Stimulated activated effector memory CD8-positive, alpha-beta T cell treated with anti-CD3 and anti-CD28 coated beads, Interleukin-12 subunit alpha, Interleukin-12 subunit beta, amount 100 ng/mL, for 72 hours (primary cell): ENCODE measurements at regions not wholly inside any gene's neighbourhood (a gene's known extent, or its start where the extent isn't known, plus 50 kb on each side); places are given as distances from the start of the nearest gene placed in this dataset.
A peak's percentile ranks its signal among the peaks of the same experiment; 100 is the strongest.
"Not testable (repeated sequence)": the region's sequence is repeated elsewhere in the genome, so short reads cannot be mapped to it uniquely, and the experiment has no call there.

ENCODE experiments used
- ATAC-seq: fragments of 150-1000 bp; cut with Tn5 transposase; 2 replicates; pipeline ENCODE4 v1.10.0; 2021
- DNase-seq, 2 donors: peaks; one replicate each; pipeline ENCODE4 v3.0.0; 2021 to 2022; ENCODE audit warnings: low spot score in 2 of 2
- H3K27ac Mint-ChIP-seq: one replicate; pipeline ENCODE4 v1.8.0; 2022; ENCODE audit warnings: mild to moderate bottlenecking, mixed read lengths
- H3K36me3 Mint-ChIP-seq: one replicate; pipeline ENCODE4 v1.8.0; 2022; ENCODE audit warnings: mild to moderate bottlenecking, mixed read lengths
- H3K4me1 Mint-ChIP-seq: one replicate; pipeline ENCODE4 v1.8.0; 2022; ENCODE audit warnings: mixed read lengths
- H3K4me3 Mint-ChIP-seq: one replicate; pipeline ENCODE4 v1.8.0; 2022; ENCODE audit warnings: mild to moderate bottlenecking, mixed read lengths
- H3K9me3 Mint-ChIP-seq: one replicate; pipeline ENCODE4 v1.8.0; 2022; ENCODE audit warnings: mixed read lengths

GRCh38 chr6:153526479-153526878 lies 395.4 kb upstream of the RGS17 start:
- H3K4me3 Mint-ChIP-seq = no peak overlapping the region
- no peak for ATAC-seq

GRCh38 chr6:153525998-153526397 lies 394.9 kb upstream of the RGS17 start:
- Mint-ChIP-seq H3K27ac (no peak overlapping the region), H3K9me3 (peaks cover 13% of the 10 kb centered on the region), H3K4me1 (no peaks in the 10 kb centered on the region), H3K36me3 (no peaks in the 10 kb centered on the region), H3K4me3 (no peak overlapping the region)
- ATAC-seq = no peak
- no peak for DNase-seq

More at GRCh38 chr6:153526479-153526878, 395.4 kb upstream of the RGS17 start:
- Mint-ChIP-seq H3K9me3 (peaks cover 13% of the 10 kb centered on the region), H3K4me1 (no peaks in the 10 kb centered on the region), H3K36me3 (no peaks in the 10 kb centered on the region), H3K27ac (no peak overlapping the region)
- DNase-seq = no peak

- peaks cover 22% of the 10 kb centered on the region for H3K9me3 Mint-ChIP-seq
- H3K36me3 Mint-ChIP-seq = no peaks in the 10 kb centered on the region
- H3K4me1 Mint-ChIP-seq = no peaks in the 10 kb centered on the region
- DNase-seq (no peak), ATAC-seq (no peak)
- no peak overlapping the region for H3K4me3 Mint-ChIP-seq
- no peak overlapping the region for H3K27ac Mint-ChIP-seq
Measured at GRCh38 chr6:153523390-153523789, 392.3 kb upstream of the RGS17 start.

- Mint-ChIP-seq H3K4me3 (no peak overlapping the region), H3K27ac (no peak overlapping the region), H3K9me3 (no peaks in the 10 kb centered on the region), H3K36me3 (no peaks in the 10 kb centered on the region), H3K4me1 (no peaks in the 10 kb centered on the region)
- DNase-seq (no peak), ATAC-seq (peak; percentile 34)
Measured at GRCh38 chr6:153511896-153512496, 380.9 kb upstream of the RGS17 start.

GRCh38 chr6:153503810-153504209 lies 372.7 kb upstream of the RGS17 start:
- Mint-ChIP-seq H3K36me3 (no peaks in the 10 kb centered on the region), H3K27ac (no peak overlapping the region), H3K4me1 (no peaks in the 10 kb centered on the region), H3K9me3 (no peaks in the 10 kb centered on the region), H3K4me3 (no peak overlapping the region)
- ATAC-seq (no peak), DNase-seq (no peak)

- H3K36me3 Mint-ChIP-seq = no peaks in the 10 kb centered on the region
- H3K27ac Mint-ChIP-seq = no peak overlapping the region
- ATAC-seq (no peak), DNase-seq (no peak)
- no peaks in the 10 kb centered on the region for H3K9me3 Mint-ChIP-seq
- H3K4me1 Mint-ChIP-seq = no peaks in the 10 kb centered on the region
- no peak overlapping the region for H3K4me3 Mint-ChIP-seq
Measured at GRCh38 chr6:153493501-153493900, 362.4 kb upstream of the RGS17 start.

GRCh38 chr6:153489479-153489878 lies 358.4 kb upstream of the RGS17 start:
- Mint-ChIP-seq H3K9me3 (no peaks in the 10 kb centered on the region), H3K27ac (no peak overlapping the region), H3K36me3 (no peaks in the 10 kb centered on the region), H3K4me1 (no peaks in the 10 kb centered on the region), H3K4me3 (no peak overlapping the region)
- ATAC-seq = no peak
- no peak for DNase-seq

GRCh38 chr6:153488267-153488666 lies 357.2 kb upstream of the RGS17 start:
- no peaks in the 10 kb centered on the region for H3K36me3 Mint-ChIP-seq
- no peak for ATAC-seq

GRCh38 chr6:153485072-153485471 lies 354.0 kb upstream of the RGS17 start:
- Mint-ChIP-seq H3K4me1 (no peaks in the 10 kb centered on the region), H3K36me3 (no peaks in the 10 kb centered on the region), H3K27ac (no peak overlapping the region), H3K9me3 (no peaks in the 10 kb centered on the region), H3K4me3 (no peak overlapping the region)
- DNase-seq (no peak), ATAC-seq (no peak)

More at GRCh38 chr6:153488267-153488666, 357.2 kb upstream of the RGS17 start:
- H3K27ac Mint-ChIP-seq = no peak overlapping the region
- DNase-seq = no peak
- no peaks in the 10 kb centered on the region for H3K9me3 Mint-ChIP-seq
- H3K4me3 Mint-ChIP-seq = no peak overlapping the region
- H3K4me1 Mint-ChIP-seq = no peaks in the 10 kb centered on the region

- DNase-seq = no peak
- H3K4me1 Mint-ChIP-seq = no peaks in the 10 kb centered on the region
- H3K27ac Mint-ChIP-seq = no peak overlapping the region
- no peak overlapping the region for H3K4me3 Mint-ChIP-seq
- H3K36me3 Mint-ChIP-seq = no peaks in the 10 kb centered on the region
- no peaks in the 10 kb centered on the region for H3K9me3 Mint-ChIP-seq
- ATAC-seq = no peak
Measured at GRCh38 chr6:153484056-153484455, 353.0 kb upstream of the RGS17 start.

- no peak overlapping the region for H3K27ac Mint-ChIP-seq
- ATAC-seq = peak; percentile 28
- DNase-seq = no peak
- H3K36me3 Mint-ChIP-seq = no peaks in the 10 kb centered on the region
- no peak overlapping the region for H3K4me3 Mint-ChIP-seq
- H3K9me3 Mint-ChIP-seq = peaks cover 4% of the 10 kb centered on the region
- H3K4me1 Mint-ChIP-seq = no peaks in the 10 kb centered on the region
Measured at GRCh38 chr6:153476243-153476642, 345.2 kb upstream of the RGS17 start.

GRCh38 chr6:153465050-153465449 lies 334.0 kb upstream of the RGS17 start:
- Mint-ChIP-seq H3K27ac (no peak overlapping the region), H3K36me3 (no peaks in the 10 kb centered on the region), H3K4me1 (no peaks in the 10 kb centered on the region), H3K9me3 (peaks cover 3% of the 10 kb centered on the region), H3K4me3 (no peak overlapping the region)
- no peak for ATAC-seq
- no peak for DNase-seq

- no peak overlapping the region for H3K27ac Mint-ChIP-seq
- H3K9me3 Mint-ChIP-seq = peaks cover 4% of the 10 kb centered on the region
- no peak for ATAC-seq
- DNase-seq = no peak
- H3K36me3 Mint-ChIP-seq = no peaks in the 10 kb centered on the region
- no peak overlapping the region for H3K4me3 Mint-ChIP-seq
- no peaks in the 10 kb centered on the region for H3K4me1 Mint-ChIP-seq
Measured at GRCh38 chr6:153449279-153449678, 318.2 kb upstream of the RGS17 start.

GRCh38 chr6:153442749-153443148 lies 311.7 kb upstream of the RGS17 start:
- not testable (repeated sequence) for H3K4me1 Mint-ChIP-seq, H3K27ac Mint-ChIP-seq

GRCh38 chr6:153442096-153442495 lies 311.0 kb upstream of the RGS17 start:
- Mint-ChIP-seq H3K27ac (no peak overlapping the region), H3K9me3 (no peaks in the 10 kb centered on the region), H3K4me3 (no peak overlapping the region), H3K4me1 (no peaks in the 10 kb centered on the region), H3K36me3 (no peaks in the 10 kb centered on the region)
- ATAC-seq (no peak), DNase-seq (no peak)

More at GRCh38 chr6:153442749-153443148, 311.7 kb upstream of the RGS17 start:
- not testable (repeated sequence) for H3K4me3 Mint-ChIP-seq, ATAC-seq, DNase-seq, H3K9me3 Mint-ChIP-seq, H3K36me3 Mint-ChIP-seq

- Mint-ChIP-seq H3K9me3 (no peaks in the 10 kb centered on the region), H3K4me1 (no peaks in the 10 kb centered on the region), H3K36me3 (no peaks in the 10 kb centered on the region), H3K27ac (no peak overlapping the region), H3K4me3 (no peak overlapping the region)
- DNase-seq (no peak), ATAC-seq (no peak)
Measured at GRCh38 chr6:153437193-153437592, 306.1 kb upstream of the RGS17 start.

GRCh38 chr6:153436351-153436750 lies 305.3 kb upstream of the RGS17 start:
- DNase-seq = no peak
- ATAC-seq = no peak
- H3K36me3 Mint-ChIP-seq = no peaks in the 10 kb centered on the region
- H3K4me1 Mint-ChIP-seq = no peaks in the 10 kb centered on the region
- no peak overlapping the region for H3K27ac Mint-ChIP-seq
- H3K4me3 Mint-ChIP-seq = no peak overlapping the region
- no peaks in the 10 kb centered on the region for H3K9me3 Mint-ChIP-seq
